Activated CD4-positive, alpha-beta memory T cell treated with anti-CD3 and anti-CD28 coated beads for 36 hours (primary cell): ENCODE measurements at regions not wholly inside any gene's neighbourhood (a gene's known extent, or its start where the extent isn't known, plus 50 kb on each side); places are given as distances from the start of the nearest gene placed in this dataset.
"Not testable (repeated sequence)": the region's sequence is repeated elsewhere in the genome, so short reads cannot be mapped to it uniquely, and the experiment has no call there.

Experiments used
- CTCF ChIA-PET: fragments of 350-600 bp; sonication (Branson Sonifier 250); formaldehyde crosslinking; loops from one replicate; lab custom pipeline; 2021; ENCODE audit warnings: antibody characterized with exemption, inconsistent platforms; lab: Charles Lee
- POLR2A ChIA-PET: fragments of 350-600 bp; sonication (Branson Sonifier 250); formaldehyde crosslinking; loops from one replicate; lab custom pipeline; 2021; ENCODE audit warnings: antibody characterized with exemption; lab: Charles Lee
- DNase-seq: peaks from one replicate; pipeline ENCODE4 v3.0.0-alpha.2; 2020
- H3K27ac Mint-ChIP-seq: one replicate; pipeline ENCODE4 v1.8.0; 2021; ENCODE audit warnings: mixed read lengths
- H3K27me3 Mint-ChIP-seq: one replicate; pipeline ENCODE4 v1.8.0; 2021; ENCODE audit warnings: mixed read lengths
- H3K36me3 Mint-ChIP-seq: one replicate; pipeline ENCODE4 v1.8.0; 2021; ENCODE audit warnings: mixed read lengths
- H3K4me1 Mint-ChIP-seq: one replicate; pipeline ENCODE4 v1.8.0; 2021; ENCODE audit warnings: low read depth, mixed read lengths
- H3K4me3 Mint-ChIP-seq: one replicate; pipeline ENCODE4 v1.8.0; 2021; ENCODE audit warnings: mild to moderate bottlenecking, mixed read lengths
- H3K9me3 Mint-ChIP-seq: one replicate; pipeline ENCODE4 v1.8.0; 2021; ENCODE audit warnings: mixed read lengths
- intact Hi-C: fragments of 100-400 bp; cut with micrococcal nuclease; formaldehyde crosslinking; loops from one replicate; pipeline ENCODE4 v1.15.1; 2023

DNA sequence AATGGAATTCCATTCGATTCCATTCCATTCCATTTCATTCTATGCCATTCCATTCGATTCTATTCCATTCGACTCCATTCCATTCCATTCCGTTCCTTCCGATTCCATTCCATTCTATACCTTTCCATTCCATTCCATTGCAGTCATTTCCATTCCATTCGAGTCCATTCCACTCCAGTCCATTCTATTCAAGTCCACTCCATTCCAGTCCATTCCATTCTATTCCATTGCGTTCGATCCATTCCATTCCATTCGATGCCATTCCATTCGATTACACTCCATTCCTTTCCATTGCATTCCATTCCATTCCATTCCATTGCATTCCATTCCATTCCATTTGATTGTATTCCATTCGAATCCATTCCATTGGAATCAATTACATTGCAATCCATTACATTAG, 1119.8 kb downstream of the RPIA start:
- Mint-ChIP-seq H3K4me1 (no peaks in the 10 kb centered on the region), H3K27me3 (no peaks in the 10 kb centered on the region), H3K36me3 (peaks cover 48% of the 10 kb centered on the region), H3K27ac (no peak overlapping the region), H3K9me3 (peaks cover 90% of the 10 kb centered on the region), H3K4me3 (no peak overlapping the region)
- no peak for DNase-seq
- ChIA-PET CTCF (no interaction called here), POLR2A (no interaction called here)
- intact Hi-C loops = no loop called here

DNA sequence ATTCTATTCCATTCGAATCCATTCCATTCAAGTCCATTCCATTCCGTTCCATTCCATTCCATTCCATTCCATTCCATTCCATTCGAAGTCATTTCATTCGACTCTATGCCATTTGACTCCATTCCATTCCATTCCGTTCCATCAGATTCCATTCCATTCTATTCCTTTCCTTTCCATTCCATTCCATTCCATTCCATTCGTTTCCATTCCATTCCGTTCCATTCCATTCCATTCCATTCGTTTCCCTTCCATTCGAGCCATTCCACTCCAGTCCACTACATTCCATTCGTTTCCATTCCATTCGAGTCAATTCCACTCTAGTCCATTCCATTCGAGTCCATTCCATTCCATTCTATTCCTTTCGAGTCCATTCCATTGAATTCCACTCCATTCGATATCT, 1120.4 kb downstream of the RPIA start:
- POLR2A ChIA-PET, H3K4me1 Mint-ChIP-seq, H3K4me3 Mint-ChIP-seq, intact Hi-C loops, H3K27ac Mint-ChIP-seq, DNase-seq, H3K27me3 Mint-ChIP-seq, CTCF ChIA-PET: not testable (repeated sequence)
- peaks cover 90% of the 10 kb centered on the region for H3K9me3 Mint-ChIP-seq
- H3K36me3 Mint-ChIP-seq = peaks cover 43% of the 10 kb centered on the region

DNA sequence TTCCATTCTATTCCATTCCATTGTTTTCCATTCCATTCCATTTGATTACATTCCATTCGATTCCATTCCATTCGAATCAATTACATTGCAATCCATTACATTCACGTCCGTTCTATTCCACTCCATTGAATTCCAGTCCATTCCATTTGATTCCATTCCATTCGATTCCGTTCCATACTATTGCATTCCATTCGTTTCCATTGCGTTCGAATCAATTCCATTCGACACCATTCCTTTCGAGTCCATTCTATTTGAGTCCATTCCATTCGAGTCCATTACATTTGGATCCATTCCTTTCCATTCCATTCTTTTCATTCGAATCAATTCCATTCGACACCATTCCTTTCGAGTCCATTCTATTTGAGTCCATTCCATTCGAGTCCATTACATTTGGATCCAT, 1122.9 kb downstream of the RPIA start:
- H3K4me3 Mint-ChIP-seq, CTCF ChIA-PET, POLR2A ChIA-PET, DNase-seq, H3K27me3 Mint-ChIP-seq, intact Hi-C loops, H3K4me1 Mint-ChIP-seq, H3K27ac Mint-ChIP-seq: not testable (repeated sequence)
- peaks cover 44% of the 10 kb centered on the region for H3K36me3 Mint-ChIP-seq
- H3K9me3 Mint-ChIP-seq = peaks cover 97% of the 10 kb centered on the region

DNA sequence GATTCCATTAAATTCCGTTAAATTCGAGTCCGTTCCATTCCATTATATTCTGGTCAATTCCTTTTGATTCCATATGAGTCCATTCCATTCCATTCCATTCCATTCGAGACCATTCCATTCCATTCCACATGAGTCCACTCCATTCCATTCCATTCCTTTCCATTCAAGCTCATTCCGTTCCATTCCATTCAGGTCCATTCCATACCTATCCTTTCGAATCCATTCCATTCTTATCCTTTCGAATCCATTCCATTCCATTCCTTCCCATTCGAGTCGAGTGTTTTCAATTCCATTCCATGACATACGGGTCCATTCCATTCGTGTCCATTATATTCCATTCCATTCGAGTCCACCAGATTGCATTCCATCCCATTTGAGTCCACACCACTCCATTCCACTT, 1127.4 kb downstream of the RPIA start:
- intact Hi-C loops = no loop called here
- Mint-ChIP-seq H3K27me3 (no peaks in the 10 kb centered on the region), H3K9me3 (peaks cover 98% of the 10 kb centered on the region), H3K4me1 (no peaks in the 10 kb centered on the region), H3K36me3 (peaks cover 38% of the 10 kb centered on the region), H3K4me3 (no peak overlapping the region), H3K27ac (no peak overlapping the region)
- no peak for DNase-seq
- ChIA-PET CTCF (no interaction called here), POLR2A (no interaction called here)

DNA sequence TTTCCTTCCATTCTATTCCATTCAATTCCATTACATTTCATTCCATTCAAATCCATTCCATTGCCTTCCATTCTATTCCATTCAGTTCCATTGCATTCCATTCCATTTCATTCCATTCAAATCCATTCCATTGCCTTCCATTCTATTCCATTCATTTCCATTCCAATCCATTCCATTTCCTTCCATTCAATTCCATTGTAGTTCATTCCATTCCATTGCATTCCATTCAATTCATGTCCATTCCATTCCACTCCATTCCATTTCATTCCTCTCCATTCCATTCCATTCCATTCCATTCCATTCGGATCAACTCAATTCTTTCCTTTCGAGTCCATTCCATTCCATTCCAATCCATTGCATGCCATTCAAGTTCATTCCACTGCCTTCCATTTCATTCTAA, 1128.3 kb downstream of the RPIA start:
- POLR2A ChIA-PET = no interaction called here
- CTCF ChIA-PET = no interaction called here
- DNase-seq = no peak
- Mint-ChIP-seq H3K9me3 (peaks cover 97% of the 10 kb centered on the region), H3K4me3 (no peak overlapping the region), H3K27ac (no peak overlapping the region), H3K27me3 (no peaks in the 10 kb centered on the region), H3K4me1 (no peaks in the 10 kb centered on the region), H3K36me3 (peaks cover 33% of the 10 kb centered on the region)
- intact Hi-C loops = no loop called here

DNA sequence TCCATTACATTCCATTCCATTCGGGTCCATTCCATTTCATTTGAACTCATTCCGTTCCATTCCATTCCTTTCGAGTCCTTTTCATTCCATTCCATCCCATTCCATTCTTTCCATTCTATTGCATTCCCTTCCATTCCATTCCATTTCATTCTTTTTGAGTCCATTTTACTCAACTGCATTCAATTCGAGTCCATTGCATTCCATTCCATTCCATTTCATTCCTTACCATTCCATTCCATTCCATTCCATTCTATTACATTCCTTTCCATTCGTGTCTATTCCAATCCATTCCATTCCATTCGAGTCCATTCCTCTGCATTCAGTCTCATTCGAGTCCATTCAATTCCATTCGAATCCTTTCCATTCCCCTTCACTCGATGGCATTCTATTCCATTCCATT, 1128.8 kb downstream of the RPIA start:
- Mint-ChIP-seq H3K27ac (no peak overlapping the region), H3K36me3 (peaks cover 32% of the 10 kb centered on the region), H3K9me3 (peaks cover 97% of the 10 kb centered on the region), H3K4me3 (no peak overlapping the region), H3K4me1 (no peaks in the 10 kb centered on the region), H3K27me3 (no peaks in the 10 kb centered on the region)
- DNase-seq = no peak
- POLR2A ChIA-PET = no interaction called here
- CTCF ChIA-PET = no interaction called here
- intact Hi-C loops = no loop called here

DNA sequence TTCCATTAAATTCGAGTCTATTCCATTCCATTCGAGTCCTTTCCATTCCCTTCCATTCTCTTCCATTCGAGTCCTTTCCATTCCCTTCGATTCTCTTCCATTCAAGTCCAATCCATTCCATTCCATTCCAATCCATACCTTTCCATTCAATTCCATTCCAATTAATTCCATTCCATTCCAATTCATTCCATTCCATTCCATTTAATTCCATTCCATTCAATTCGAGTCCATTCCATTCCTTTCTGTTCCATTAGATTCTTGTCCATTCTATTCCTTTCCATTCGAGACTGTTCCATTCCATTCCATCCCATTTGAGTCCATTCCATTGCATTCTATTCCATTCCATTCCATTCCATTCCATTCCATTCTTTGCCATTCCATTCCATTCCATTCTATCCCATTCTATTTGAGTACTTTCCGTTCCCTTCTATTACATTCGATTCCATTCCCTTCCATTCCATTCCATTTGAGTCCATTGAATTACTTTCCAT, 1130.0 kb downstream of the RPIA start:
- Mint-ChIP-seq H3K27ac (no peak overlapping the region), H3K27me3 (no peaks in the 10 kb centered on the region), H3K4me3 (no peak overlapping the region), H3K4me1 (no peaks in the 10 kb centered on the region), H3K9me3 (peaks cover 87% of the 10 kb centered on the region), H3K36me3 (peaks cover 35% of the 10 kb centered on the region)
- DNase-seq = no peak
- ChIA-PET CTCF (no interaction called here), POLR2A (no interaction called here)
- intact Hi-C loops = no loop called here

DNA sequence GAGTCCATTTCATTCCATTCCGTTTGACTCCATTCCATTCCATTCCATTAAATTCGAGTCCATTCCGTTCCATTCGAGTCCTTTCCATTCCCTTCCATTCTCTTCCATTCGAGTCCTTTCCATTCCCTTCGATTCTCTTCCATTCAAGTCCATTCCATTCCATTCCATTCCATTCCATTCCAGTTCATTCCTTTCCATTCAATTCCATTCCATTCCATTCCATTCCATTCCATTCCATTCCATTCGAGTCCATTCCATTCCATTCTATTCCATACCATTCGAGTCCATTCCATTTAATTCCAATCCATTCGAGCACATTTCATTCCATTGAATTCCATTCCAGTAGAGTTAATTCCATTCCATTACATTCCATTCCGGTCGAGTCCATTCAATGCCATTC, 1130.9 kb downstream of the RPIA start:
- not testable (repeated sequence) for H3K27ac Mint-ChIP-seq

DNA sequence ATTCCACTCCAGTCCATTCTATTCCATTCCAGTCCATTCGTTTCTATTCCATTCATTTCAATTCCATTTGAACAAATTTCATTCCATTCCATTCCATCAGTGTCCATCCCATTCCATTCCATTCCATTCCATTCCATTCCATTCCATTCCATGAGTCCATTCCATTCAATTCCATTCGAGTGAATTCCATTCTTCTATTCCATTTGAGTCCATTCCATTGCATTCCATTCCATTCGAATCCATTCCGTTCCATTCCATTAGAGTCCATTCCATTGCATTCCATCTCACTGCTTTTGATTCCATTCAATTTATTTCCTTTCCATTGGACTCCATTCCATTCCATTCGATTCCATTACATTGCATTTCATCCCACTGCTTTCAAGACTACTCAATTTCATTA, 1132.1 kb downstream of the RPIA start:
- H3K9me3 Mint-ChIP-seq = peaks cover 67% of the 10 kb centered on the region
- peaks cover 36% of the 10 kb centered on the region for H3K36me3 Mint-ChIP-seq
- intact Hi-C loops = no loop called here
- POLR2A ChIA-PET = no interaction called here
- CTCF ChIA-PET = no interaction called here
- no peak overlapping the region for H3K4me3 Mint-ChIP-seq
- H3K27ac Mint-ChIP-seq = no peak overlapping the region
- DNase-seq = no peak
- H3K4me1 Mint-ChIP-seq = no peaks in the 10 kb centered on the region
- H3K27me3 Mint-ChIP-seq = no peaks in the 10 kb centered on the region

More for the DNA sequence above, 1130.9 kb downstream of the RPIA start:
- H3K4me3 Mint-ChIP-seq, CTCF ChIA-PET, POLR2A ChIA-PET, intact Hi-C loops, H3K27me3 Mint-ChIP-seq, H3K4me1 Mint-ChIP-seq, DNase-seq: not testable (repeated sequence)
- Mint-ChIP-seq H3K9me3 (peaks cover 80% of the 10 kb centered on the region), H3K36me3 (peaks cover 40% of the 10 kb centered on the region)

DNA sequence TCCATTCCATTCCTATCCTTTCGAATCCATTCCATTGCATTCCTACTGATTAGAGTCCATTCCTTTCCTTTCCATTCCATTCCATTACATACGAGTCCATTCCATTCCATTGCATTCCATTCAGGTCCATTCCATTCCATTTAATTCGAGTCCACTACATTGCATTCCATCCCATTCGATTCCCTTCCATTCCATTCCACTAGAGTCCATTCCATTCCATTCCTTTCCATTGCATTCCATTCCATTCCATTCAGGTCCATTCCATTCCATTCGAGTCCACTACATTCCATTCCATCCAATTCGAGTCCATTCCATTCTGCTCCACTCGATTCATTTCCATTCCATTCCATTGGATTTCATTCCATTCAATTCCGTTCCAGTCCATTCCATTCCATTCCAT, 1133.6 kb downstream of the RPIA start:
- no peak for DNase-seq
- H3K4me3 Mint-ChIP-seq = no peak overlapping the region
- CTCF ChIA-PET = no interaction called here
- peaks cover 36% of the 10 kb centered on the region for H3K36me3 Mint-ChIP-seq
- no peaks in the 10 kb centered on the region for H3K4me1 Mint-ChIP-seq
- H3K27me3 Mint-ChIP-seq = no peaks in the 10 kb centered on the region
- intact Hi-C loops = no loop called here
- POLR2A ChIA-PET = no interaction called here
- H3K27ac Mint-ChIP-seq = no peak overlapping the region
- H3K9me3 Mint-ChIP-seq = peaks cover 53% of the 10 kb centered on the region

DNA sequence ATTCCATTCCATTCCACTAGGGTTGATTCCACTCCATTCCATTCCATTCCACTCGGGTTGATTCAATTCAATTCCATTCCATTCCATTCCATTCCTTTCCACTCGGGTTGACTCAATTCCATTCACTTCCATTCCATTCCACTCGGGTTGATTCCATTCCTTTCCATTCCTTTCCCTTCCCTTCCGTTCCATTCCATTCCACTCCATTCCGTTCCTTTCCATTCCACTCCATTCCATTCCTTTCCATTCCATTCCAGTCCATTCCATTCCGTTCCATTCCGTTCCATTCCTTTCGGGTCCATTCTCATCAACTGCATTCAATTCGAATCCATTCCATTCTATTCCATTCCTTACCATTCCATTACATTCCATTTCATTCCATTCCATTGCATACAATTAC, 1135.3 kb downstream of the RPIA start:
- H3K4me3 Mint-ChIP-seq, H3K27ac Mint-ChIP-seq, intact Hi-C loops, H3K27me3 Mint-ChIP-seq, CTCF ChIA-PET, H3K4me1 Mint-ChIP-seq, DNase-seq, POLR2A ChIA-PET: not testable (repeated sequence)
- peaks cover 29% of the 10 kb centered on the region for H3K36me3 Mint-ChIP-seq
- H3K9me3 Mint-ChIP-seq = peaks cover 36% of the 10 kb centered on the region

DNA sequence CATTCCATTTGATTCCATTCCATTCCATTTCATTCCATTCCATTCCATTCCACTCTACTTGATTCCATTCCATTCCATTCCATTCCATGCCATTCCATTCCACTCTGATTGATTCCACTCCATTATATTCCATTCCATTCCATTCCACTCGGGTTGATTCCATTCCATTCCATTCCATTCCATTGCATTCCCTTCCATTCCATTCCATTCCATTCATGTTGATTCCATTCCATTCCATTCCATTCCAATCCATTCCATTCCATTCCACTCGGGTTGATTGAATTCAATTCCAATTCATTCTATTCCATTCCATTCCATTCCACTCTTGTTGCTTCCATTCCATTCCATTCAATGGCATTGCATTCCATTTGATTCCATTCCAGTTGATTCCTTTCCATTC, 1136.4 kb downstream of the RPIA start:
- POLR2A ChIA-PET, DNase-seq, H3K27ac Mint-ChIP-seq, H3K4me3 Mint-ChIP-seq, intact Hi-C loops, H3K27me3 Mint-ChIP-seq, CTCF ChIA-PET, H3K4me1 Mint-ChIP-seq: not testable (repeated sequence)
- Mint-ChIP-seq H3K9me3 (peaks cover 25% of the 10 kb centered on the region), H3K36me3 (peaks cover 21% of the 10 kb centered on the region)

DNA sequence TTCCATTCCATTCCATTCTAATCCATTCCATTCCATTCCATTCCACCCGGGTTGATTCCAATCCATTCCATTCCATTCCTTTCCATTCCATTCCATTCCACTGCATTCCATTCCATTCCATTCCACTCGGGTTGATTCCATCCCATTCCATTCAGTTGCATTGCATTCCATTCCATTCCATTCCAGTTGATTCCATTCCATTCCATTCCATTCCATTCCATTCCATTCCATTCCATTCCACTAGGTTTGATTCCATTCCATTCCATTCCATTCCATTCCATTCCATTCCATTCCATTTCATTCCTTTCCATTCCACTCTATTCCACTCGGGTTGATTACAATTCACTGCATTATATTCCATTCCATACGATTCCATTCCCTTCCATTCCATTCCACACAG, 1136.9 kb downstream of the RPIA start:
- H3K27me3 Mint-ChIP-seq, intact Hi-C loops, H3K4me1 Mint-ChIP-seq, POLR2A ChIA-PET, DNase-seq, H3K27ac Mint-ChIP-seq, H3K4me3 Mint-ChIP-seq, CTCF ChIA-PET: not testable (repeated sequence)
- Mint-ChIP-seq H3K36me3 (peaks cover 23% of the 10 kb centered on the region), H3K9me3 (peaks cover 19% of the 10 kb centered on the region)
